HG02678 (cell line): ENCODE measurements at regions not wholly inside any gene's neighbourhood (a gene's known extent, or its start where the extent isn't known, plus 50 kb on each side); places are given as distances from the start of the nearest gene placed in this dataset.
"Not testable (repeated sequence)": the region's sequence is repeated elsewhere in the genome, so short reads cannot be mapped to it uniquely, and the experiment has no call there.

Experiments
- ATAC-seq: cut with Tn5 transposase; IDR thresholded peaks from one replicate; pipeline ENCODE4 v1.9.1; 2021; ENCODE audit warnings: mild to moderate bottlenecking, moderate library complexity; ENCODE audit not compliant: unreplicated experiment

- no peak for ATAC-seq
These were observed 53.2 kb upstream of the UBE2E3 start for GRCh38 chr2:180927030-180927686.

DNA sequence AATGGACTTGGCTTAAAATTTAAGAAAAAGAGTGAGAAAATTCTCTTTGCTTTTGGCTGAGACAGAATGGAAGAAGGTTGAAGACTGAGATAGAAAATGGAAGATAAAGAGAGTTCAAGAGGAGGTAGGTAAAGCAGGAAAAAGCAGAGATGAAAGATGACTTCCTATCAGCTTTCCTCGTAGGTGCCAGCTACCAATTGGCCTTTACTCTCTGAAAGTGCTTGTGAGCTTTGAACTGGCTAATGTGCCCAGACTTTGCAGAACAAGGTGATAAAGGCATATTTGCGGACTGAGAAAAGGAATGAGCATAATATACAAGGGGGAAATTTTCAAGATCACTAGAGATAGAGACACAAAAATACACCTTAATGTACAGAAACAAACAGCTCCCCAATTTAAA lies 54.7 kb upstream of the UBE2E3 start:
- no peak for ATAC-seq

DNA sequence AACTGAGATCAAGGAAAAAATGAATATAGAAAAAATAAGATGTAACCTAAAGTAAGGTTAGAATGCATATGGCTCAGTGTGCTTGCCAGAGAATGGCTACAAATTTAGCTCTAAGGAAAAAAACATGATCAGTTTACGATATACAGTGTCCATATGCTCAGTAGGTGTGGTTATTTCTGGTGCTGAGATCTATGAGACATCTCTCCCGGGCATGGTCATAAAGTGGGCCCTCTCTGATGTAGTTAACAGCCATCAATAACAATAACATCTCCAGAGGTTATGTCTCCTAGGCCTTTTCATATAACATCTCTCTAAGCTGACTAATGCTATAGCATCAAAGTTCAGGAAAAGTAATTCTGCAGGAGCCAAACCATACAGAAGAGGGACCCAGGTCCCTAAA lies 56.3 kb upstream of the UBE2E3 start:
- no peak for ATAC-seq

DNA sequence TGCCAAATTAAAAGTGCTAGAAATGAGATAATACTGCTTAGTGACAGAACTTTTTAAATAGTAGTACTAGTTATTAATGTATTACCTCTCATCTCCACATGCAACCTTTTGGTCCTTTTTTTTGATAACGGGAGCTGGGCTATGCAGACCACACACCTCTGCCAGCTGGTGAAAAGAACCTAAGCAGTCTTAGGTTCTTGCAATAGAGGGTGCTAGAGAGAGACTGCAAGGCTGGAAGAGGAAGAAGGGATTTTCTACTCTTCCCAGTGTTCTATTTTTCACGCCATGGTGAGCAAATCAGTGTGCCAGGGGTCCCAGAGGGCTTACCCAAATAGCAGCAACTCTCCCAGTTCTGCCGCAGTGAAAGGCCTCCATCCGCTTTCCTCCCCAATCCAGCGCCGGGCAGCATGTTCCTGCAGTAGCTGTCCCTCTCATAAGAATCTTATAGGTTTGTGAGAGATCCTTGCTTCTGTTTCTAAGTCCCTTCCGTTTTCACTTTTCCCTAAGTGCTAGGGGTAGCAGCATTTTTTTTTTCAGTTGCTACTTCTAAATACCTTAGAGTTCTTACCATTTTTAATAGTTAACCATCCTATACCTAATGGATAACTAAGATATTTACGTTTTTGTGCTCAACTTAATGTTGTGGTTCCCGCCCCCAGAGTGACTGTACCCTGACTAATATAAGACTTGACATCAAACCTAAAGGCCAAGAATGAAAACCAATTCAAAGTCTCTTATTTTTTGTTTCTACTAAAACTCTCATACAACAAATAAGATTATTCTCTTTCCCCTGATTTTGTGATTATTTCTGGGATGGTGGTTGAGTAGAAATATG lies 69.4 kb upstream of the UBE2E3 start:
- ATAC-seq: no peak

DNA sequence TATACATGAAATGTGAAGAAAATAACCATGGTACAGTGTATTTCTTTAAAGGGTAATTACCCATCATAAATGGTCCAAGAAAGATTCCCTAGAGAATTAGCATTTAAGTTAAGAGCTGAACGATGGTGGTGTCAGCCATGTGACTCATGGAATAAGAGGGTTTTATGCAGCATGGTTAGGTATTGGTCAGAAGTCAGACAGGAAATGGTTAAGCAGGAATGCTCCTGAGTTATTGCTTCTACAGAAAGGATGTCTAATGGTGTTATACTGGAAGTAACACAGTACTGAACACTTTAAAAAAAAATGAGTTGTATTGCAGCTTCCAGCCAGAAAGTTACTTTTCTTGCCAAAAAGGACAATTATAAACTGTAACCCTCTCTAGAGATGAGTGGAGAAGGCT lies 72.7 kb upstream of the UBE2E3 start:
- ATAC-seq: no peak

DNA sequence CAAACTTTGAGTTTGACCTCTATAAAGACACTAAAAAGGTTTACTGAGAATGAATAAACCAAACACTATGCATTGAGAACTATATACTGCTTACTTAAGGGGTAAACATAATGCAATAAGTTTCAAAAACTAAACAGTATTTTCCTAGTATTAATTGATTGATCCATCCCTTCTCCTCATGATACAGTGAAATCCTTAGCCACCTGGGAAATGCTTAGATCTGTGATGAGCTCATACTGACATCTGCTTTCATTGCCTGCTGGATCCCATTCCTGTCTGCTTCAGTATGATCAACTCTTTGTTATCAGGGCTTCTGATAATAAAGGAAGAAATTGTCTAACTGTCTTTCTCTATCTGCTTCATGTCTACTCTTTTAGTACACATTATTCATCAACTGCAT lies 74.9 kb upstream of the UBE2E3 start:
- ATAC-seq: no peak

- ATAC-seq: no peak
These were observed 75.4 kb upstream of the UBE2E3 start for GRCh38 chr2:180905002-180905401.

DNA sequence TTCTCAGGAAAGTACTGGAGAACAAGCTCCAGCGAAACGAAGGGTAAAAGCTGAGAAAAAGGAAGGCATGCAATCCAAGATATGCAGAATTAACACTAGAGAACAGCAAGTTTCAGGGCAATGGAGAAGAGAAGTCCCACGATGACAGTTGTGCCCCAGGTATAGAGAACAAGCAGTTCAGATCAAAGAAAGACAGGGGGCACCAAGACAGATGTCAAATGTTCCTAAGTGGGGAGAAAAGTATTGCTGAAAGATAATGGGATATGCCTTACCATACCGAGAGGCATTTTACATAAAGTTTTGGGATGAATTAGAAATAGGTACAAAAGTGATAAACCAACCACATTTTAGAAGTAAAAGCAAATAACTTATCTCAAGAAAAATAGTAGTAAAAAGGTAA lies 79.1 kb upstream of the UBE2E3 start:
- ATAC-seq: no peak

DNA sequence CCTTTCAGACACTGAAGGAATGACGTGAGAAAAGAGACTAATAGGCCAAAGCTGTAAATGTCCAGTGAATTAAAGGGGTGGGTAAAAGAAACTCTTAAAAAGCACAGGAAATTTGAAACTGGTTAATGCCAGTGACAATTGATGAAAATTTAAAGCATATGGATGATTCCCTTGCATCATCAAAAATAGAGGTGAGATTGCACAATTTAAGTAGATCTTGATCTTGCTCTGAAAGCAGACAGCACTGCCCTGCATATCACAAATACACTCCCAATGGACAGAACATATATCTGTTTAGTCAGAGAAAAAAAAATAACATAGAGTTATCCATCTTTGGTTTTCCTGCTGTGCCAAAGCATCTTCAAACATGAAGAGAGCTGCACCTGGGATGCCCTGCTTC lies 86.7 kb upstream of the UBE2E3 start:
- ATAC-seq: no peak

DNA sequence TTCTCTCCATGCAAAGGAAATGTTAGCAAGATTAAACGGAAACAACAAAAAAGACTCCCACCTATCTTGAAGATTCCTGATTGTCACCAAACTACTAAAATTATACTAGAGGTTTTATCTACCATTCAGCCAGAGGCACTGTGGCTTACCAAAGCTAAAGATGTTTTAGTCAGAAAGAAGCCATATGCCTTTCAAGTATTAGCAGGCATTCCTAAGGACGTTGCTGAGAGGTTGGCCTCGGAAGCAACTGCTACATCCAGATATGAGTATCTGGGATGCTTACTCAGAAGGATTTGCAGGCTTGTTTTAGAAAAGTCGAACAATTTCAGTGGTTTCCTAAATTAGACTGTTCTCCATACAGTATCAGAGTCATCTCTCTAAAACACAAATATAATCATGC lies 88.3 kb upstream of the UBE2E3 start:
- no peak for ATAC-seq

GRCh38 chr2:180891360-180891759 lies 89.0 kb upstream of the UBE2E3 start:
- no peak for ATAC-seq

- no peak for ATAC-seq
These were observed 89.6 kb upstream of the UBE2E3 start for GRCh38 chr2:180890781-180891180.

GRCh38 chr2:180882959-180883358 lies 97.4 kb upstream of the UBE2E3 start:
- ATAC-seq: no peak

DNA sequence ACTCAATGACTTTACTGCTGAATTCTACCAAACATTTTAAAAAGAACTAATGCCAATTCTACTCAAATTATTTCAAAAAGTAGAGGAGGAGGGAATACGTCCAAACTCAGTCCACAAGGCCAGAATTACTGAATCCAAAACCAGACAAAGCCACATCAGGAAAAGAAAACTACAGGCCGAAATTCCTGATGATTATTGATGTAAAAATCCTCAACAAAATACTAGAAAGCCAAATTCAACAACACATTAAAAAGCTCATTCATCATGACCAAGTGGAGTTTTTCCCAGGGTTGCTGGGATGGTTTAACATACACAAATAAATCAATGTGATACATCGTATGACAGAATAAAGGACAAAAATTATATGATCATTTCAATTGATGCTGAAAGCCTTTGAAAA lies 103.9 kb upstream of the UBE2E3 start:
- ATAC-seq: no peak

GRCh38 chr2:180873219-180873618 lies 107.2 kb upstream of the UBE2E3 start:
- no peak for ATAC-seq

GRCh38 chr2:180872781-180873180 lies 107.6 kb upstream of the UBE2E3 start:
- ATAC-seq: not testable (repeated sequence)

- ATAC-seq: no peak
These were observed 108.2 kb upstream of the UBE2E3 start for GRCh38 chr2:180872255-180872654.

- ATAC-seq: no peak
These were observed 108.8 kb upstream of the UBE2E3 start for GRCh38 chr2:180871649-180872048.

- no peak for ATAC-seq
These were observed 130.6 kb upstream of the UBE2E3 start for GRCh38 chr2:180849851-180850250.

DNA sequence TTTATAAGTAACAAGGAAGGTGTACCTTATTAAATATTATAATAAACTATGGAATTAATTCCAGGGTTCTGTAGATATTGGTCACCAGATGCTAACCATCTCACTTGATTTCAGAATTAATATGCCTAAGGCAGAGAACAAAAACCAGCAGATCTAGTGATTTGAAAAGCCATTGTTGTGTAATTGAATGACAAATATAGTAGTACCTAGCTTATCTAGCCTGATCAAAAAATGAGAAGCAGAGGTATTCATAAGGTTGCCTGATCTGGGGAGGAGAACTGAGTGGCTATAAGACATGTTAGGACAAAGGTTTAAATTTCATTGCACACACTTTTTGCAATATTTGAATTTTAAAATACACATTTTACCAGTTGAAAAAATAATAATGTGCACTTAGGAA lies 132.0 kb upstream of the UBE2E3 start:
- no peak for ATAC-seq

DNA sequence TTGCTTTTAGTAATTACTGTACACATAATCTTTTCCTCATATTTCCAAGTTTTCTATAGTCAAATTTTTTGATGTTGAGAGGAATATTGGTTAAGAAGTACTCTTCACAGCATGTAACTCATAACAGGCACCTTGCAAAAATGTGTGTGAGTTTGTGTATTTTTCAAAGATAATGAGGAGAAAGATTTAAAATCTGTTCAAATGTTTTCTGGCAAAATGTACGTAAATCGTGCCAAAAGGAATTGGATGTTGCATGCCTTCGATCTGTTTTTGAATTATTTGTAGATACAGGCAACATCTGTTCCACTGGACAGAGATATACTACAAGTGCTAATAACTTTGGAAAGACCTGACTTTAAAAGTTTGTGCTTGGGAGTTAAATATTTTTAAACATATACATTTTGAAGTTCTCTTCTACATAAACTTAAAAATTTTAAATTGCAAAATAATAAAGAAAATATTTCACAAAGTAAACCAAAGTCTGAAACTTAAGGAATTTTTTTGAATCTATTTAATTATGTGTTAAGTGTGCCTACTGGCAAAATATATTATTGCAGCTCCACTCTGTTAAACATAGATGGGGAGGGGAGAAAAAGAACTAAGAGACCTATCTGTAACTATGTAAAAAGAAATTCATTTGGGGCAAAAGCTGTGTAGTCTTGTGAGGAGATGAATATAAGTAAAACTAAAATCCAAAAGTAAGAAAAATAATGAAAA lies 133.5 kb upstream of the UBE2E3 start:
- ATAC-seq: no peak

GRCh38 chr2:180842461-180842860 lies 137.9 kb upstream of the UBE2E3 start:
- no peak for ATAC-seq
